Activated naive CD4-positive, alpha-beta T cell treated with anti-CD3 and anti-CD28 coated beads, Interleukin-2, amount 50 U/mL, for 24 hours (primary cell): ENCODE measurements at regions not wholly inside any gene's neighbourhood (a gene's known extent, or its start where the extent isn't known, plus 50 kb on each side); places are given as distances from the start of the nearest gene placed in this dataset.

Experiments
- H3K27ac Mint-ChIP-seq: one replicate; pipeline ENCODE4 v1.8.0; 2021; ENCODE audit warnings: mild to moderate bottlenecking, mixed read lengths
- H3K27me3 Mint-ChIP-seq: one replicate; pipeline ENCODE4 v1.8.0; 2021; ENCODE audit warnings: mixed read lengths
- H3K36me3 Mint-ChIP-seq: one replicate; pipeline ENCODE4 v1.8.0; 2021; ENCODE audit warnings: mixed read lengths
- H3K4me1 Mint-ChIP-seq: one replicate; pipeline ENCODE4 v1.8.0; 2021; ENCODE audit warnings: mixed read lengths
- H3K4me3 Mint-ChIP-seq: one replicate; pipeline ENCODE4 v1.8.0; 2021; ENCODE audit warnings: mild to moderate bottlenecking, mixed read lengths
- H3K9me3 Mint-ChIP-seq: one replicate; pipeline ENCODE4 v1.8.0; 2021; ENCODE audit warnings: mixed read lengths

DNA sequence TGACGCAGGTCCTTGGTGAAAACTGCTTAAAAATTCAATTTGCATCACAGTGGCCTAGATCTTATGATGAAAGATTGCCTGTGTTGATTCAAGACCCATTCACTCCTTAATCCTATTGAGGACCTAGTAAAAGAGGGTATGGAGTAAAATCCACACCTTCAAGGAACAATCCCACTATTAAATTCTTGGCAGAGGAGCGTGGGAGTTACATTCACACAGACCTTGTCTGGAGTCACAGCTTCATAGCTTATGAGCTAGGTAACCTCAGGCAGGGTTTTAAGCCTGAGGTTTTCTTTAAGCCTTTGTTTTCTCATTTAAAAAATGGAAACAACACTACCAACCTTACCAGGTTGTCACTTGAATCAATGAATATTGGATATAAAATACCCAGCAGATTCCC, 566.5 kb upstream of the ZNF462 start:
- Mint-ChIP-seq H3K4me3 (no peak overlapping the region), H3K36me3 (no peaks in the 10 kb centered on the region), H3K27me3 (no peaks in the 10 kb centered on the region), H3K4me1 (no peaks in the 10 kb centered on the region), H3K27ac (no peak overlapping the region), H3K9me3 (peaks cover 6% of the 10 kb centered on the region)

DNA sequence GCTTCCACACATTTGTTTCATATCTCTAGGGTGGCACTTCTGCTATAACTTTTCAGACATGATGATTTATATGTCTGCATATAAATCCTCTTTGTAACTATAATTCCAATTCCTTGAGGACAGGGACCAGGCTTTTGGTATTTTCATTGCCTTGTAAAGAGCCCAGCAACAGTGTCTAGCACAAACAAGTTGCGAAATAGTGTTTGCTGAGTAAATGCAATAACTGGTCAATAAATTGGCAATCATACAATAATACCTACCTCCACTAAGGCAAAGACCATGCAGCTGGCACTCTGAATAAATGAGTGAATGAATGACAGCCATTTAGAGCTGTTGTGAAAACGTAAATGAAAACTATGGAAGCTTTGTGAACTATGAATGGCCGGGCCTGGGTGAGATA, 564.0 kb upstream of the ZNF462 start:
- Mint-ChIP-seq H3K27me3 (no peaks in the 10 kb centered on the region), H3K36me3 (no peaks in the 10 kb centered on the region), H3K4me1 (no peaks in the 10 kb centered on the region), H3K27ac (no peak overlapping the region), H3K9me3 (peaks cover 16% of the 10 kb centered on the region), H3K4me3 (no peak overlapping the region)

DNA sequence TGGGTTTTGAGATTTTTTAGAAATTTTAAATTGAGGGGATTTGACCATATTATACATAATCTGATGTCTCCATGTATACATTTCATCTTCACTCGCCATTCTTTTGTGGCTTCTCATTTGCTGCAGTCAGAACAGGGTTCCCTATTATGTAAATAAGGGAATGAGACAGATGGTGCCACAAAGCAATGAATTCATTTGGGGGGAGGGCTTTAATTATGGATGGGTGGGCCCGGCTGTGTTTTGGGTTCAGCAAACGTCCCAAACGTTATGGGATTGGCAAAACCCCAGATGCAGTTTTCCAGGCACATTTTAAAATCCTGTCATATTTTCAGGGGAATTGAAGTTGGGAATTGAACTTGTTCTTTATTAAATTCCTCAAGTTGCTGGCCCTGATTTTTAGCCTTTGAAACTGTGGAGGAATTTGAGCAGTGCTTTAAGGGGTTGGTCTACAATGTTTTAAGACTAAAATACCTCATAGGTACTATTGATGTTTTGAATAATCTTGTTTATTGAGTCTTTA, 558.5 kb upstream of the ZNF462 start:
- H3K4me3 Mint-ChIP-seq = no peak overlapping the region
- no peak overlapping the region for H3K27ac Mint-ChIP-seq
- no peaks in the 10 kb centered on the region for H3K27me3 Mint-ChIP-seq
- H3K9me3 Mint-ChIP-seq = peaks cover 16% of the 10 kb centered on the region
- H3K4me1 Mint-ChIP-seq = no peaks in the 10 kb centered on the region
- no peaks in the 10 kb centered on the region for H3K36me3 Mint-ChIP-seq

DNA sequence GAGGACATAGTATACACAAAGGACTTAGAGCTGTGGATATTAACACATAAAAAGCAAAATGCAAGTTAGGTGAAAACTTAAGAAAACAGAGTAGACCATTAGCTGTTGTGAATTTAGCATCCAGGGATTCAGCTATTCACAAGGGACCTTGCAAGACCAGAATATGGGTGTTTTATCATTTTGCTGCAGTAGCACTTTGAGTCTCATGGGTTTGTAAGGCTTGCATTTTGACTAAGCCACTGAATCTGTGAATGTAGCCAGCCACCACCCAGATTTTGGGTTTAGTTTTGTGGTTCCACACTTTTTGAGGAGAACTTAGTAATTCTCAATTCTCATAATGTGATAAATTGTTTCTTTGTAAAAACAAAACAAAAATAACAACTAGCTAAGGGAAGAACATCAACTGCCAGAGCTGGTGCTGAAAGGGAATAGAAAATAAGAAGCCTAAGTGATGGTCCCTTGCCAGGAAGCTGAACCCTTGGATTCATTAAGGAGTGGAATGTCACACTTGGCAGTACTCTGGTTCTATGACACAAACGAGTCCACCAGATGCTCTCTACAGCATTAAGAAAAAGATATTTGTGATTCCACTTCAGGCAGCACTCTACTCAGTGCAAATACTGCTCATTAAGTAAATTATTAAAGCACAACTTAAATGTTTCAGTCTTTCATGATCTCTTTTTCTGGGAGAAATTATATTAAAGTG, 557.4 kb upstream of the ZNF462 start:
- Mint-ChIP-seq H3K4me3 (no peak overlapping the region), H3K4me1 (no peaks in the 10 kb centered on the region), H3K27ac (no peak overlapping the region), H3K9me3 (peaks cover 15% of the 10 kb centered on the region), H3K27me3 (no peaks in the 10 kb centered on the region), H3K36me3 (no peaks in the 10 kb centered on the region)

DNA sequence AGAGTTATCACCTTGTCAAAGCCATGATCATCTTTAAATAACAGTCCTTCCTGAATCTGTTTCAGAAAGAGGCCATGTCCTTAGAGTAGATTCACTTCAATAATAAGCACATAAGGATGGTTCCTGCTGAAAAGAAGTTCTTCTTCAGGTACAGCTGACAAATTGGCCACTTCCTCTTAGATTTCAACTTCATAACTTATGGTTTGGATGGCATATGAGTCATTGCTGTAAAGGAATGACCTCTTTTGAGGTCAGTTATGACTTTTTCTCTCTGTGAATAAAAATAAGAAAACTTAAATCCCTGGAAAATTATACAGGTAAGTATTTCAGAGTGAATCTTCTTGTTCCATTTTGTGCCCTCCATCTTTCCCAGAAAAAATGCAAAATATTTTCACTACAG, 555.3 kb upstream of the ZNF462 start:
- Mint-ChIP-seq H3K4me1 (no peaks in the 10 kb centered on the region), H3K9me3 (no peaks in the 10 kb centered on the region), H3K27me3 (no peaks in the 10 kb centered on the region), H3K36me3 (no peaks in the 10 kb centered on the region), H3K4me3 (no peak overlapping the region), H3K27ac (no peak overlapping the region)

DNA sequence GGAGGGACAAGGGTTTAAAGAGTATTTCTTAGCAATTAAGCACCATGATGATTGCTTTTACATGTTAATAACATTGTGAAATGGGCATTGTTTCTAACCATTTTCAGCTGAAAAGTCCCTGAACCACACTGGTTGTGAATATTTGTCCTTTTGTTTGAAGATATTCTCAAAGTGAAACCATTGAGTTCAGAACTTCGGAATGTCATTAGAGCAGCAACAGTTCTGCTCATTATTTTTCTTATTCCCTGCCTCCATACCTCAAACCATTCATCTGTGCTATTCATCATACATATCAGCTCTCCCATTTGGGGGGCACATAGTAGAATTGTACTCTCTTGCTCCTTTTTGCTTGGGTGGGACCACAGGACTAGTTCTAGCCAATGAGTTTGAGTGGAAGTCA, 553.0 kb upstream of the ZNF462 start:
- Mint-ChIP-seq H3K27ac (no peak overlapping the region), H3K4me3 (no peak overlapping the region), H3K9me3 (no peaks in the 10 kb centered on the region), H3K36me3 (no peaks in the 10 kb centered on the region), H3K27me3 (no peaks in the 10 kb centered on the region), H3K4me1 (no peaks in the 10 kb centered on the region)

DNA sequence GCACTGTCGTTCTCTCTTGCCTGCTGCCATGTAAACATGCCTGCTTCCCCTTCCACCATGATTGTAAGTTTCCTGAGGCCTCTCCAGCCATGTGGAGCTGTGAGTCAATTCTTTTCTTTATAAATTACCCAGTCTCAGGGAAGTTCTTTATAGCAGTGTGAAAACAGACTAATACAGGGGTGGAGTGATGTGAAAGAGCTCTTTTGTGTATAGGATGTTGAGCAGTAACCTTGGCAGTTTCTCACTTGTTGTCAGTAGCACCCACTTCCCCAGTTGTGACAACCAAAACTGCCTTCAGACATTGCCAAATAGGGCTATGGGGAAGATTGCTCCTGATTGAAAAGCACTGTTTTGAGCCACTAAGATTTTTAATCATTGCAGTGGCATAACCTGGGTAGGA, 552.2 kb upstream of the ZNF462 start:
- no peaks in the 10 kb centered on the region for H3K27me3 Mint-ChIP-seq
- no peaks in the 10 kb centered on the region for H3K9me3 Mint-ChIP-seq
- H3K4me1 Mint-ChIP-seq = no peaks in the 10 kb centered on the region
- H3K36me3 Mint-ChIP-seq = no peaks in the 10 kb centered on the region
- no peak overlapping the region for H3K4me3 Mint-ChIP-seq
- H3K27ac Mint-ChIP-seq = no peak overlapping the region

DNA sequence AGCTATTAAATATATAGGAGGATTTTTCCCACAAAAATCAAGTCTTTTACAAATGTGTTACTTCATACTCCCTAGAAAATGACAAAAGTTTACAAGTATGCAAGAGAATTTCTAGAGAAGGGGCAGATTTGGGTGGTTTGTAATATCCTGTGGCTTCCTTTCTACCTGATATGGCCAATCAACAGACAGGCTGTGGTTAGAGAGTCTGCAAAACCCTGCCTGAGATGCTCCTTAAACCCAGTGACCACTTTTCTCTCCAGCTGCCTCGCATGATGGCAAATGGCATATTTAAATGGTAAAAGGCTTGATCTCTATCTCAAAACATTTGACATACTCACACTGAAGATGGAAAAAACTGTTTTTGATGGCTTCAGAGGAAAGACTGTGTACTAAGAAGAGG, 550.1 kb upstream of the ZNF462 start:
- Mint-ChIP-seq H3K4me1 (no peaks in the 10 kb centered on the region), H3K27ac (no peak overlapping the region), H3K36me3 (no peaks in the 10 kb centered on the region), H3K4me3 (no peak overlapping the region), H3K27me3 (no peaks in the 10 kb centered on the region), H3K9me3 (no peaks in the 10 kb centered on the region)

DNA sequence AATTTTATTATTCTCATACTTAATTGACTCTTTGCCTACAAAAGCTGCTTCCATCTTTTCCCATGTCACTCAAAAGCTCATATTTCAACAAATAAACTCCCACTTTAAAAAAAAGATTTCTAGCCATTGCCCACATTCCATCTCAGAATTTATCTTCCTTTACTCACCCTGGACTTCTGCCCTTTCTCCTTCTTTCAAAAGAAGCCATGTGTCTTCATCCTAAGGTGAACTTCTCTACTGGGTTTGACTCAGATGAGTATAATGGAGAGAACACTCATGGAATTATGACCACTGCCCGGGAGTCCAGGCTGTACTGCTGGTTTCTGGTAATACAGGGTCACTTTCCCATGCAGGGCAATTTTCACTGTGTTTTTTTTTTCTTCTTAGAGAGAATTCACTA, 548.5 kb upstream of the ZNF462 start:
- H3K36me3 Mint-ChIP-seq = no peaks in the 10 kb centered on the region
- H3K9me3 Mint-ChIP-seq = peaks cover 5% of the 10 kb centered on the region
- H3K27me3 Mint-ChIP-seq = no peaks in the 10 kb centered on the region
- no peak overlapping the region for H3K27ac Mint-ChIP-seq
- H3K4me3 Mint-ChIP-seq = no peak overlapping the region
- no peaks in the 10 kb centered on the region for H3K4me1 Mint-ChIP-seq

DNA sequence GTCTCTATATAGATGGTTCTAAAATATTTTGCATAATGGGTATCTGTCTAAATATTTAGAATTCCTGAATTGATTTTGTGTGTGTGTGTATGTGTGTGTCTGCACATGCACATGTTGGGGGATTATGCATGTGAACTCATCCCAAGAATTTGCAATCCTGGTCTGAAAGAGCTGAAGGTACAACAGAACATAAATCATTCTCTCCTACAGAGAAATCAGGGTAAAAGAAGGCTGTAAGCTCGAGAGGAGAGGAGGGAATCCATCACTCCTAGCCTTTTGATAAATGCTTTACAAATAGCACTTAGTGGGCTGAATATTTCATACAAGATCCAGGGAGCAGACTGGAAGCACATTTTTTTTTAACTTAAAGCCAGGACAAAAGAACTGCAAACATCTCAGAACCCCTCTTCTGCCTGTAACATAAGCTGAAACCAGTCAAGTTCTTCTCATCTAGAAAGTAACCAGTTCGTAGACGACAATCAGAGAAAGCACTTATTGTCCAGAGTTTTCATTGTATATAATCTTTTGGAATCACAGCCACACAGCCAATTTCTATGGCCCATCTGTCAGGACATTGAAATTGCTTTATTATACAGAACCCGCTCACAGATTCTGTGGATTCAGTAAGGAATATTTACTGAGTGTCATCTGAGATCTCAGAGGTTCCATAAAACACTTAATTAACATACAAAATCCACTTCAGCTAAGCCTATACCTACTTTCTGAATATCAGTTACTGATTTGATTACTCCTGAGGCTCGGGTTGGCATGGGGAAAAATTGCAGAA, 541.4 kb upstream of the ZNF462 start:
- Mint-ChIP-seq H3K9me3 (peaks cover 5% of the 10 kb centered on the region), H3K27ac (no peak overlapping the region), H3K4me3 (no peak overlapping the region), H3K27me3 (no peaks in the 10 kb centered on the region), H3K36me3 (no peaks in the 10 kb centered on the region), H3K4me1 (no peaks in the 10 kb centered on the region)

DNA sequence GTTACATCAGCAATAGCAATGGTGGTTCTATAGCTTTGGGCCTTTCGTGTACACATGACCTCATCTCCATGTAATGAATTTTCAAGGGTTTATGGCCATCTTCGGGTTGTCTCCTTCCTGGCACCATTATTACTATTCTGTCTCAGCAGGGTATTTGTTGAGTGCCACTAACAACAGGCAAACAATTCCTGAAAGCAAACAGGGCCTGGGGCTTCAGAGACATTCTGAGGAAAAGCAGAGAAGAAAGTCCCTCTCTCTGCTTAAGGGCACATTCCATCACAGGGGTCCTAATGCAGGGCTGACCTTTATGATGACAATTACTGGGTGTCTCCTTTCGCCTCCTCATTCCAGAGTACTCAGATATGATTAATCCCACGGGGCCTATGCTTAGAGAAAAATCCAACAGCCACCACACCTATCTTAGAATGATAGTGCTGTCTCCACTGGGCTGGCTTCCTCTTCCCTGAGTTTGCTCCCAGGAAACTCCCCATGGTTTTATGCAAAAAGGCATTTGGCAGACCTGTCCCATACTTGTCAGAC, 540.2 kb upstream of the ZNF462 start:
- H3K9me3 Mint-ChIP-seq = peaks cover 5% of the 10 kb centered on the region

DNA sequence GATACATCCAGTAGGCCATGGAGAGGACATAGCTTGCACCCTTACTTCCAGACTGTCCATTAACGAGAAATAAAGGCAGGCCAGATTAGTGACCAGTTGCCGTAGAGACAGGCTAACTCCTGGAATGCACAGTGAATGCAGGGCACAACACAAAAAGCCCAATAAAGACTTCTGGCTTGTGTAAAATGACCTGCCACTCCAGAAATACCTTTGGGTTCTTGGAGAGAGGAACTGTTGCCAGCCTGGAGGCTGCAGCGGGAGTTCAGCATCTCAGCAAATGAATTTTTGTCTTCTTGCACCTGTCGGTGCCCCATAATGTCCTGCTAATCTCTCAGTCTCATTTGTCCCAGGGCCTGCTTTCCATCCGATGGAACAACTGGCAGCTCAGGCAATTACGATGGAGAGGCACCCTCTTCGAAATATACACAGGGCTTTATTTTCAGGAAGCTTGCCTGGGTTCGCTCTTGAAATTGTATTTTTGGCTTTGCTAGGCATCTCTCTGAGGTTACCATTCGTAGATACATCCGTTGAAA, 538.8 kb upstream of the ZNF462 start:
- Mint-ChIP-seq H3K4me3 (no peak overlapping the region), H3K9me3 (peaks cover 4% of the 10 kb centered on the region), H3K36me3 (no peaks in the 10 kb centered on the region), H3K27ac (no peak overlapping the region), H3K4me1 (no peaks in the 10 kb centered on the region), H3K27me3 (no peaks in the 10 kb centered on the region)

More for the DNA sequence above, 540.2 kb upstream of the ZNF462 start:
- no peak overlapping the region for H3K27ac Mint-ChIP-seq
- no peaks in the 10 kb centered on the region for H3K4me1 Mint-ChIP-seq
- no peak overlapping the region for H3K4me3 Mint-ChIP-seq
- H3K27me3 Mint-ChIP-seq = no peaks in the 10 kb centered on the region
- H3K36me3 Mint-ChIP-seq = no peaks in the 10 kb centered on the region

DNA sequence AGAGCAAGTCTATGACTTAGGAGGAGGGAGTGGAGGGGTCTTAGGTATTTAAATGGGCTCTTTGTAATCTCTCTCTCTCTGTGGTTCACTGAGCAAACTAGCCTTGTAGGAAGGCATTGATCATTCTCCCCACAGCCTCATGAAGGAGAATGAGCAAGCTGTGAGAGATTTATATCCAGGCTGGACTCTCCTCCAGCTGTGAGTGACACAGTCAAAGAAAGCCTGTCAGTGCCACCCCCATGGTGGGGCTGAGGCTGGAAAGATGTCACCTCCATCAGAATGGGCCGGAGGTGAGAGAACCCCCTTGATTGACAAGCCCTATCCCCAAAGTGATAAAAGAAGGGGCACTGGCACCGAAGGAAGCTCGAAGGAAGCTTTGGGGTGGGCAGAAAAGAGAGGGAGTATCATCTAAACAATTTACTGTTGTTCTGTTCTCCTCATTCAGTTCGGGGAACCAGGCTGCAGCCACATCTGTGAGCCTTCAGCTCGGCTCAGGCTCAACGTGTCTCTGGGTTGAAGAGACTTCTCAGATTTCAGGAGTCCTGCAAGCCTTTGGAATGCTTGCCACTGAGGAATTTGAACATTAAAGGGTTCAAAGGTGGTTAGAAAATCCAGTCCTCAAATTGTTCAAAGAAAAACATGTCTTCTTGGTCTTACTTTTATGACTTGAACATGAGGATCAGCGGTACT, 538.2 kb upstream of the ZNF462 start:
- no peaks in the 10 kb centered on the region for H3K4me1 Mint-ChIP-seq
- H3K27ac Mint-ChIP-seq = no peak overlapping the region
- H3K36me3 Mint-ChIP-seq = no peaks in the 10 kb centered on the region
- H3K4me3 Mint-ChIP-seq = no peak overlapping the region
- H3K27me3 Mint-ChIP-seq = no peaks in the 10 kb centered on the region
- H3K9me3 Mint-ChIP-seq = no peaks in the 10 kb centered on the region

DNA sequence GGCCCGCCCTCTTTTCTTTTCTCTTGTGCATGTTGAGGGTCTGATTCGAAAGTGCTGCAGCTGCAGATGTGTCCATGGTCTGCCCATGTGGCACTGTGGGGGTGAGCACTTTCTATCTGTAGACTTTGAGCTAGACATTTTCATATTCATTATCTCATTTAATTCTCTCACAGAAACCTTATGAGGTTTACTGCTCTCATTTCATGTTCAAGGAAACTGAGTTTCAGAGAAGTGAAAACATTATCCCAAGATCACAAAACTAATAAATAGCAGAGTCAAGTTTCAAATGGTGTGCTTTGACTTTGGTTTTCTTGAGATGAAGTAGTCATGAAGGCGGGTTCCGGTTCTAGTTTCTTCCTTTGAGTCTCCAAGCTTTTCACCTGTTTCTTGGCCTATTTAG, 536.5 kb upstream of the ZNF462 start:
- Mint-ChIP-seq H3K27me3 (no peaks in the 10 kb centered on the region), H3K27ac (no peak overlapping the region), H3K9me3 (no peaks in the 10 kb centered on the region), H3K4me3 (no peak overlapping the region), H3K36me3 (no peaks in the 10 kb centered on the region), H3K4me1 (no peaks in the 10 kb centered on the region)

DNA sequence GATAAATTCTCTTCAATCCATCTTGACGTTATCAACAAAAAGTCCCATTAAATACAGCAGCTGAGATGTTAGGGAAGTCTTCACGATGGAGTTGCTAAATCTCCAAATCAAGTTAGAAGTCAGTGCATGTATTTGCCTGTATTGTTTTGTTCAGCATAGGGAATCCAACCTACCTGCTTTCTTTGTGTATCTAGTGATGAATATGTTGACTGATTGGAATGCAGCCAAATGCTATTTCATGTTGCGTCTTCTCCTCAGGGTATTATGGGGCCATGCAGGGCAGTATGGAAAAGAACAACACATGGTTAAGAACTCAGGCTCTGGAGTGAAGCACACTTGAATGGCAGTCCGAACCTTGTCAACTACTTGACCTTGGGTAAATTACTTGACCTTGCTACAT, 529.5 kb upstream of the ZNF462 start:
- H3K27me3 Mint-ChIP-seq = no peaks in the 10 kb centered on the region
- H3K4me1 Mint-ChIP-seq = no peaks in the 10 kb centered on the region
- H3K9me3 Mint-ChIP-seq = no peaks in the 10 kb centered on the region
- H3K36me3 Mint-ChIP-seq = no peaks in the 10 kb centered on the region
- no peak overlapping the region for H3K27ac Mint-ChIP-seq
- H3K4me3 Mint-ChIP-seq = no peak overlapping the region
